Activated CD4-positive, CD25-positive, alpha-beta regulatory T cell (primary cell): ENCODE measurements at regions not wholly inside any gene's neighbourhood (a gene's known extent, or its start where the extent isn't known, plus 50 kb on each side); places are given as distances from the start of the nearest gene placed in this dataset.
"Not testable (repeated sequence)": the region's sequence is repeated elsewhere in the genome, so short reads cannot be mapped to it uniquely, and the experiment has no call there.

Experiments
- DNase-seq, 4 experiments: peaks; one replicate each; lab custom pipeline; 2025; lab: John Stamatoyannopoulos, UW

- no peak for DNase-seq
Observed at GRCh38 chr18:59057969-59058368, 81.7 kb upstream of the SEC11C start.

GRCh38 chr18:59059140-59059539 is 80.5 kb upstream of the SEC11C start:
- DNase-seq, result no peak

GRCh38 chr18:59060551-59060950 is 79.1 kb upstream of the SEC11C start:
- no peak for DNase-seq

GRCh38 chr18:59061914-59062642 is 77.6 kb upstream of the SEC11C start:
- no peak for DNase-seq

- DNase-seq, result no peak
Observed at GRCh38 chr18:59062643-59063006, 77.1 kb upstream of the SEC11C start.

- no peak for DNase-seq
Observed at GRCh38 chr18:59063300-59063906, 76.3 kb upstream of the SEC11C start.

GRCh38 chr18:59063912-59064311 is 75.8 kb upstream of the SEC11C start:
- DNase-seq, result no peak

GRCh38 chr18:59065684-59066083 is 74.0 kb upstream of the SEC11C start:
- DNase-seq, result no peak

GRCh38 chr18:59067873-59068272 is 71.8 kb upstream of the SEC11C start:
- no peak for DNase-seq

GRCh38 chr18:59068276-59069071 is 71.2 kb upstream of the SEC11C start:
- DNase-seq, result no peak

- peak; percentile 54 to 78 (median 61) for DNase-seq
Observed at GRCh38 chr18:59070181-59070912, 69.3 kb upstream of the SEC11C start.

GRCh38 chr18:59072727-59073421 is 66.8 kb upstream of the SEC11C start:
- DNase-seq, result no peak

GRCh38 chr18:59075923-59076322 is 63.8 kb upstream of the SEC11C start:
- DNase-seq, result no peak

GRCh38 chr18:59079264-59079663 is 60.4 kb upstream of the SEC11C start:
- DNase-seq, result no peak

- not testable (repeated sequence) for DNase-seq
Observed at GRCh38 chr18:59079687-59080501, 59.8 kb upstream of the SEC11C start.

- DNase-seq, result no peak
Observed at GRCh38 chr18:59083136-59083818, 56.4 kb upstream of the SEC11C start.

GRCh38 chr18:59085126-59085794 is 54.4 kb upstream of the SEC11C start:
- no peak for DNase-seq

- DNase-seq, result no peak
Observed at GRCh38 chr18:59085797-59086196, 53.9 kb upstream of the SEC11C start.

GRCh38 chr18:59086522-59086921 is 53.2 kb upstream of the SEC11C start:
- no peak for DNase-seq

- no peak for DNase-seq
Observed at GRCh38 chr18:59087391-59087790, 52.3 kb upstream of the SEC11C start.
